Endothelial cell of umbilical vein (primary cell): ENCODE measurements at regions not wholly inside any gene's neighbourhood (a gene's known extent, or its start where the extent isn't known, plus 50 kb on each side); places are given as distances from the start of the nearest gene placed in this dataset.

Source experiments
- BruUV-seq: library from RNA; stranded (reverse); fragments of 400-500 nt; replicated peaks from 2 replicates; lab custom pipeline; 2021; lab: Mats Ljungman, UMichigan
- CTCF ChIA-PET: fragments of 300-600, 350-600 bp; sonication (Branson Sonifier 250); formaldehyde crosslinking; loops from one replicate; lab custom pipeline; 2021; ENCODE audit warnings: antibody characterized with exemption, inconsistent platforms; lab: Charles Lee
- POLR2A ChIA-PET: fragments of 300-600, 350-600 bp; sonication (Branson Sonifier 250); formaldehyde crosslinking; loops from one replicate; lab custom pipeline; 2021; ENCODE audit warnings: antibody characterized with exemption, inconsistent platforms; lab: Charles Lee
- DNase-seq: peaks from one replicate; pipeline ENCODE4 v3.0.0-alpha.2; 2011; ENCODE audit warnings: low read depth, low spot score
- FAIRE-seq: peaks from 2 replicates; lab custom pipeline; 2011; peaks lifted over from hg19 to GRCh38; lab: Jason Lieb, UNC
- H2AFZ ChIP-seq: 2 replicates; pipeline ENCODE4 v1.6.0; 2012; ENCODE audit warnings: low read depth, low read length, control low read depth, inconsistent platforms
- H3K27ac ChIP-seq: 2 replicates; pipeline ENCODE4 v1.5.1; 2011; ENCODE audit warnings: low read depth, mild to moderate bottlenecking, control low read depth, low read length, moderate library complexity; ENCODE audit not compliant: insufficient read depth
- H3K27me3 ChIP-seq, 2 experiments: 2 replicates each; pipeline versions ENCODE4 v1.6.0 to v1.6.1; 2011; ENCODE audit warnings: low read length in 2 of 2, mixed read lengths in 1 of 2; ENCODE audit not compliant: control insufficient read depth in 2 of 2, insufficient read depth in 2 of 2
- H3K36me3 ChIP-seq, 2 experiments: 2 replicates in 1 of 2; 3 replicates in 1 of 2; pipeline ENCODE4 v1.5.1; 2011; ENCODE audit warnings: low read length in 2 of 2, mild to moderate bottlenecking in 1 of 2, moderate library complexity in 1 of 2; ENCODE audit not compliant: control insufficient read depth in 2 of 2, insufficient read depth in 2 of 2; ENCODE audit errors: extremely low read depth in 1 of 2
- H3K4me1 ChIP-seq: 3 replicates; pipeline ENCODE4 v1.5.1; 2011; ENCODE audit warnings: mild to moderate bottlenecking, low read length; ENCODE audit not compliant: control insufficient read depth, insufficient read depth; ENCODE audit errors: extremely low read depth
- H3K4me2 ChIP-seq: 2 replicates; pipeline ENCODE4 v1.6.1; 2011; ENCODE audit warnings: low read length, control low read depth, mixed read lengths; ENCODE audit not compliant: insufficient read depth
- H3K4me3 ChIP-seq, 3 experiments: fragments of 200-600 bp in 1 of 3; sonication (generic), shearing (Covaris generic) in 1 of 3; replicated peaks in 1 of 3; 2 replicates each; pipeline ENCODE4 v1.5.1; 2011 to 2016; ENCODE audit warnings: control low read depth in 3 of 3, low read length in 3 of 3, mild to moderate bottlenecking in 2 of 3, inconsistent platforms in 1 of 3, low read depth in 1 of 3, moderate library complexity in 1 of 3; ENCODE audit not compliant: insufficient read depth in 1 of 3
- H3K79me2 ChIP-seq: 2 replicates; pipeline ENCODE4 v1.6.0; 2012; ENCODE audit warnings: low read length, inconsistent platforms; ENCODE audit not compliant: control insufficient read depth, insufficient read depth
- H3K9ac ChIP-seq: replicated peaks from 2 replicates; pipeline ENCODE3; 2011; ENCODE audit warnings: low read length, control low read depth; ENCODE audit not compliant: insufficient read depth; ENCODE audit errors: extremely low read depth
- H3K9me1 ChIP-seq: replicated peaks from 3 replicates; pipeline ENCODE4 v1.6.0; 2011; ENCODE audit warnings: mild to moderate bottlenecking, low read length; ENCODE audit not compliant: control insufficient read depth, insufficient read depth; ENCODE audit errors: extremely low read depth
- H3K9me3 ChIP-seq: replicated peaks from 2 replicates; pipeline ENCODE4 v1.5.1; 2012; ENCODE audit warnings: low read length, inconsistent platforms; ENCODE audit not compliant: control insufficient read depth, insufficient read depth
- H4K20me1 ChIP-seq: replicated peaks from 2 replicates; pipeline ENCODE3; 2011; ENCODE audit warnings: mild to moderate bottlenecking, low read length; ENCODE audit not compliant: control insufficient read depth, insufficient read depth; ENCODE audit errors: extremely low read depth
- CTCF ChIP-seq, 2 donors: IDR thresholded peaks; 1 replicate in 1 of 2; 2 replicates in 1 of 2; pipeline ENCODE4 v1.5.1; 2011; ENCODE audit warnings: low read length in 2 of 2, mild to moderate bottlenecking in 2 of 2, moderate library complexity in 2 of 2, control low read depth in 1 of 2, inconsistent platforms in 1 of 2, low read depth in 1 of 2; ENCODE audit not compliant: insufficient read depth in 1 of 2; ENCODE audit errors: extremely low read depth in 1 of 2
- EZH2 ChIP-seq: IDR thresholded peaks from 2 replicates; pipeline ENCODE4 v1.6.1; 2012; ENCODE audit warnings: borderline replicate concordance, low read depth, mild to moderate bottlenecking, moderate library complexity, low read length, inconsistent platforms; ENCODE audit not compliant: severe bottlenecking
- FOS ChIP-seq: IDR thresholded peaks from 2 replicates; pipeline ENCODE4 v1.6.1; 2011; ENCODE audit warnings: mild to moderate bottlenecking, low read length, moderate library complexity, borderline replicate concordance; ENCODE audit not compliant: insufficient read depth
- GATA2 ChIP-seq: IDR thresholded peaks from 2 replicates; pipeline ENCODE4 v1.7.0; 2011; ENCODE audit warnings: low read depth, mild to moderate bottlenecking, moderate library complexity, mixed read lengths, low read length; ENCODE audit not compliant: insufficient read length, insufficient read depth
- JUN ChIP-seq: IDR thresholded peaks from 2 replicates; pipeline ENCODE4 v1.6.1; 2011; ENCODE audit warnings: borderline replicate concordance, low read depth; ENCODE audit not compliant: insufficient read length, insufficient read depth
- MAX ChIP-seq: IDR thresholded peaks from 2 replicates; pipeline ENCODE4 v1.6.1; 2011; ENCODE audit not compliant: insufficient read depth, insufficient read length
- MYC ChIP-seq: IDR thresholded peaks from one replicate; pipeline ENCODE4 v1.6.1; 2011; ENCODE audit warnings: mild to moderate bottlenecking, low read depth, low read length
- POLR2A ChIP-seq: IDR thresholded peaks from 2 replicates; pipeline ENCODE4 v1.6.1; 2012; ENCODE audit warnings: low read depth, mild to moderate bottlenecking, control low read depth, low read length
- POLR2AphosphoS5 ChIP-seq: IDR thresholded peaks from 2 replicates; pipeline ENCODE4 v1.6.1; 2012; ENCODE audit warnings: low read depth, mild to moderate bottlenecking, control low read depth, low read length, moderate library complexity; ENCODE audit not compliant: insufficient read depth
- dilution Hi-C: fragments of 300-500 bp; cut with MboI; formaldehyde crosslinking; loops from one replicate; pipeline ENCODE4 v1.15.0; 2019; ENCODE audit warnings: low sequenced_read_pairs; ENCODE audit not compliant: extremely low pct_ligation_motif_present
- intact Hi-C: fragments of 100-400 bp; cut with micrococcal nuclease; formaldehyde crosslinking; loops from one replicate; pipeline ENCODE4 v1.10.0; 2022

DNA sequence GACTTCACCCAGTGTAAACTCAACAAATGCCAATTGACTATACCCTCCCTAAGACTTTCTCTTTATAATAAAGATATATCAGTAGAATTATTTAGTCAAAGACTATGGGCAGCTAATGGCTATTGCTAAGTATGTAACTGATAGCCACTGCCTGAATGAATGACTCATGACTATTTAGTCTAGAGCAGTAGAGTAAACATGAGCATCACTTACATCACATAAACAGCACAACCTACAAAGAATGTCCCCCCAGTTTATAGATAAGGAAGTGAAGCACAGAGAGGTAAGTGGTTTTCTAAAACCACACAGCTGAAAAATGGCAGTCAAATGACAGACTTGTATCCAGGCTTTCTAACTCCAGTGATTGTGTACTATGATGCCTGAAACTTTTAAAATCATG lies 507.0 kb downstream of the PPARGC1A start:
- FAIRE-seq (no peak), DNase-seq (no peak)
- Histone ChIP-seq H3K4me3 (no peak overlapping the region), H3K79me2 (no peaks in the 10 kb centered on the region), H3K9me1 (no peaks in the 10 kb centered on the region), H2AFZ (no peak overlapping the region), H3K27ac (no peak overlapping the region), H3K27me3 (no peaks in the 10 kb centered on the region), H3K9ac (no peak overlapping the region), H4K20me1 (no peaks in the 10 kb centered on the region), H3K36me3 (no peaks in the 10 kb centered on the region), H3K4me2 (no peak overlapping the region), H3K9me3 (no peaks in the 10 kb centered on the region), H3K4me1 (no peaks in the 10 kb centered on the region)
- ChIA-PET CTCF (no interaction called here), POLR2A (no interaction called here)
- dilution Hi-C loops: no loop called here
- BruUV-seq: no TSS peak
- intact Hi-C loops: no loop called here
- TF ChIP-seq POLR2AphosphoS5: no peak
- no peak for TF ChIP-seq EZH2
- TF ChIP-seq POLR2A: no peak
- no peak for TF ChIP-seq CTCF (IDR thresholded peaks at IDR 0.05; ENCODE audit: extremely low read depth in 1 of 2, insufficient read depth in 1 of 2, low read depth in 1 of 2, low read length in 2 of 2)
- no peak for TF ChIP-seq FOS
- no peak for TF ChIP-seq MYC
- no peak for TF ChIP-seq GATA2
- TF ChIP-seq JUN: no peak
- TF ChIP-seq MAX: no peak
